Stimulated activated CD8-positive, alpha-beta memory T cell treated with anti-CD3 and anti-CD28 coated beads, Interleukin-7, amount 100 ng/mL, for 48 hours (primary cell): ENCODE measurements at regions not wholly inside any gene's neighbourhood (a gene's known extent, or its start where the extent isn't known, plus 50 kb on each side); places are given as distances from the start of the nearest gene placed in this dataset.

Experiments
- DNase-seq, 2 donors: peaks; one replicate each; pipeline ENCODE4 v3.0.0-alpha.2; 2020; ENCODE audit warnings: low read depth in 1 of 2; ENCODE audit errors: extremely low read depth in 1 of 2

- no peak for DNase-seq
Observed at GRCh38 chr14:34247605-34248004, 214.4 kb downstream of the SPTSSA start.

GRCh38 chr14:34246206-34246605 is 215.8 kb downstream of the SPTSSA start:
- DNase-seq, result no peak

GRCh38 chr14:34243401-34243800 is 218.6 kb downstream of the SPTSSA start:
- DNase-seq, result no peak

GRCh38 chr14:34243001-34243400 is 219.0 kb downstream of the SPTSSA start:
- DNase-seq, result no peak

- no peak for DNase-seq
Observed at GRCh38 chr14:34241185-34241711, 220.8 kb downstream of the SPTSSA start.

GRCh38 chr14:34238610-34239009 is 223.4 kb downstream of the SPTSSA start:
- DNase-seq, result no peak

- DNase-seq, result no peak
Observed at GRCh38 chr14:34237677-34238076, 224.4 kb downstream of the SPTSSA start.

- DNase-seq, result no peak
Observed at GRCh38 chr14:34237081-34237480, 225.0 kb downstream of the SPTSSA start.

- DNase-seq, result no peak
Observed at GRCh38 chr14:34235643-34236300, 226.3 kb downstream of the SPTSSA start.

- no peak for DNase-seq
Observed at GRCh38 chr14:34234258-34234657, 227.8 kb downstream of the SPTSSA start.

GRCh38 chr14:34233619-34234018 is 228.4 kb downstream of the SPTSSA start:
- DNase-seq, result no peak

GRCh38 chr14:34232790-34233189 is 229.2 kb downstream of the SPTSSA start:
- DNase-seq, result no peak

GRCh38 chr14:34231626-34232025 is 230.4 kb downstream of the SPTSSA start:
- DNase-seq, result no peak

GRCh38 chr14:34229140-34229539 is 232.9 kb downstream of the SPTSSA start:
- DNase-seq, result no peak

GRCh38 chr14:34228650-34228976 is 233.4 kb downstream of the SPTSSA start:
- no peak for DNase-seq

GRCh38 chr14:34227834-34228649 is 234.0 kb downstream of the SPTSSA start:
- DNase-seq, result peak; percentile 19 to 29

- DNase-seq, result no peak
Observed at GRCh38 chr14:34224221-34224620, 237.8 kb downstream of the SPTSSA start.

GRCh38 chr14:34223373-34224148 is 238.5 kb downstream of the SPTSSA start:
- DNase-seq, result no peak

GRCh38 chr14:34222867-34223266 is 239.2 kb downstream of the SPTSSA start:
- DNase-seq, result no peak

- DNase-seq, result no peak
Observed at GRCh38 chr14:34222122-34222521, 239.9 kb downstream of the SPTSSA start.

GRCh38 chr14:34220921-34221320 is 241.1 kb downstream of the SPTSSA start:
- DNase-seq, result peak in 1 of 2 donors; percentile 5

- no peak for DNase-seq
Observed at GRCh38 chr14:34220378-34220706, 241.7 kb downstream of the SPTSSA start.
